Erythroblast (primary cell): ENCODE measurements at regions not wholly inside any gene's neighbourhood (a gene's known extent, or its start where the extent isn't known, plus 50 kb on each side); places are given as distances from the start of the nearest gene placed in this dataset.

Experiments used
- GATA1 ChIP-seq: IDR thresholded peaks from 2 replicates; pipeline ENCODE4 v1.6.1; 2011; ENCODE audit warnings: low read depth, mild to moderate bottlenecking, control low read depth, low read length, moderate library complexity
- POLR2A ChIP-seq: IDR thresholded peaks from 2 replicates; pipeline ENCODE4 v1.6.1; 2011; ENCODE audit warnings: mild to moderate bottlenecking, low read length

DNA sequence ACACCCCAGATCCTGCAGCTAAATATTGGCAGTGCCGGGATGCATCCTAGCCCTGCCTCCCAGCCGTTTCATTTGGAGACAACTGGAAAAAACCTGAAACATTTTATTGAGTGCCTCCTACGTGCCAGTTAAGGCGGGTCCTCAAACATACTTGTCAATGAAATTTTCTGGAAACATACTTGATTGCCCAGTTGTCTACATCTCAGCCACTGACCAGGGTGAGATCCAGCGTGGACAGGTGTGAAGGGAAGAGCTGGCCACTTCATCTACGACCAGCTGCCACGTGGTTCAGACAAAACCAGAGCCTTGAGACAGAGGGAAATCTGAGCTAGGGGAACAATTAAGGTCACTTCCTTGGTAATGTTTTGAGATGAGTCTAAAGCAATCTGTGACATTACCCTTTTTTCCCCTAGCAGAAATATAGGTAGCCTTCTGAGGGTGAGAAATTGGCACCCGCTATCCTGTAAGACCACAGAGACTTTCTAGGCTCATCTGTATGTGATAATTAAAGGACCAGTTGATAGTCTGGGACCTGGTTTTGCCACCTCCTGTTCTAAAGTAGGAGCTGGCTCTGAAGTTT is 116.3 kb upstream of the MTHFD1L start:
- TF ChIP-seq POLR2A (no peak), GATA1 (no peak)
